Keratinocyte (primary cell): ENCODE measurements at regions not wholly inside any gene's neighbourhood (a gene's known extent, or its start where the extent isn't known, plus 50 kb on each side); places are given as distances from the start of the nearest gene placed in this dataset.

Experiments
- EZH2 ChIP-seq: IDR thresholded peaks from one replicate; pipeline ENCODE4 v1.6.1; 2012; ENCODE audit warnings: inconsistent platforms, mild to moderate bottlenecking, low read length, moderate library complexity
- TF ChIP-seq, protein P1 (sequence below), 3 experiments: IDR thresholded peaks in 1 of 3; conservative IDR thresholded peaks in 1 of 3; optimal IDR thresholded peaks in 1 of 3; 2 replicates in 2 of 3; 3 replicates in 1 of 3; pipeline versions ENCODE3 to v1.5.1; 2011; ENCODE audit warnings: low read length in 3 of 3, mild to moderate bottlenecking in 3 of 3, moderate library complexity in 2 of 3, control low read depth in 1 of 3, inconsistent platforms in 1 of 3; ENCODE audit not compliant: insufficient read depth in 2 of 3; ENCODE audit errors: extremely low read depth in 1 of 3

DNA sequence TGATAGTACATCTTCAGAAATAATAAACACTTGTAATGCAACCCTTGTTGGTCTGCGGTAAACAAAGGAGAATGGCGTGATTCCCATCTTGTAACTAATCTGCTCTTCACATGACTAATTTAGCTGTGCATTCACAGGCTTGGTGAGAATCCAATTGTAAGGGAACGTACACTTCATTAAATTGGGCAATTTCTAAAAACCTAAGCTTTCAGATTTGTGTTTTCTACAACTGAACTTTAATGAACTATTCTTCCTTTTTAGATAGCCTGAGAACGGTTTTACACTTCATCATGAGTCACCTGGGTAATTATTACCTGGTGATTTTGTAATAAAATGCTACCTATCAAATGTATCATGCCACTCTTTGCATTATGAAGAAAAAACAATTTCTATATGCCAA lies 306.9 kb downstream of the KLF5 start:
- TF ChIP-seq, protein P1, sequence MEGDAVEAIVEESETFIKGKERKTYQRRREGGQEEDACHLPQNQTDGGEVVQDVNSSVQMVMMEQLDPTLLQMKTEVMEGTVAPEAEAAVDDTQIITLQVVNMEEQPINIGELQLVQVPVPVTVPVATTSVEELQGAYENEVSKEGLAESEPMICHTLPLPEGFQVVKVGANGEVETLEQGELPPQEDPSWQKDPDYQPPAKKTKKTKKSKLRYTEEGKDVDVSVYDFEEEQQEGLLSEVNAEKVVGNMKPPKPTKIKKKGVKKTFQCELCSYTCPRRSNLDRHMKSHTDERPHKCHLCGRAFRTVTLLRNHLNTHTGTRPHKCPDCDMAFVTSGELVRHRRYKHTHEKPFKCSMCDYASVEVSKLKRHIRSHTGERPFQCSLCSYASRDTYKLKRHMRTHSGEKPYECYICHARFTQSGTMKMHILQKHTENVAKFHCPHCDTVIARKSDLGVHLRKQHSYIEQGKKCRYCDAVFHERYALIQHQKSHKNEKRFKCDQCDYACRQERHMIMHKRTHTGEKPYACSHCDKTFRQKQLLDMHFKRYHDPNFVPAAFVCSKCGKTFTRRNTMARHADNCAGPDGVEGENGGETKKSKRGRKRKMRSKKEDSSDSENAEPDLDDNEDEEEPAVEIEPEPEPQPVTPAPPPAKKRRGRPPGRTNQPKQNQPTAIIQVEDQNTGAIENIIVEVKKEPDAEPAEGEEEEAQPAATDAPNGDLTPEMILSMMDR (optimal IDR thresholded peaks at IDR 0.05 in 1 of 3, IDR thresholded peaks at IDR 0.05 in 1 of 3, conservative IDR thresholded peaks at IDR 0.05 in 1 of 3; ENCODE audit: extremely low read depth in 1 of 3, insufficient read depth in 2 of 3, low read length in 3 of 3): no peak
- no peak for TF ChIP-seq EZH2
